ENCODE measurements at regions not wholly inside any gene's neighbourhood (a gene's known extent, or its start where the extent isn't known, plus 50 kb on each side); places are given as distances from the start of the nearest gene placed in this dataset.

GRCh38 chr1:83060221-83060620, 938.7 kb downstream of the TTLL7 start:
- H2AK5ac ChIP-seq (ENCODE audit: low read length), result no peak overlapping the region
- H2AFZ ChIP-seq (ENCODE audit: insufficient read depth, low read length, poor library complexity), result no peak overlapping the region
- H3K9me3 ChIP-seq (ENCODE audit: insufficient read depth, low read depth, low read length), result no peaks in the 10 kb centered on the region
- no CpG with 5 or more reads among the region's 4 CpGs for WGBS (ENCODE audit: extremely low coverage, insufficient coverage, insufficient read length)
- no peaks in the 10 kb centered on the region for H3K79me2 ChIP-seq (ENCODE audit: control insufficient read depth, insufficient read depth, low read length, poor library complexity)
- H3K79me1 ChIP-seq (ENCODE audit: low read length), result no peaks in the 10 kb centered on the region
- DNase-seq, result peak; percentile 96 to 100
- H4K91ac ChIP-seq (ENCODE audit: low read depth, low read length), result no peak overlapping the region
- no peak overlapping the region for H2BK5ac ChIP-seq (ENCODE audit: low read depth, low read length, poor library complexity)
- H3K36me3 ChIP-seq (ENCODE audit: control insufficient read depth in 1 of 2, insufficient read depth in 2 of 2, low read length in 2 of 2), result no peaks in the 10 kb centered on the region
- H3K27ac ChIP-seq (ENCODE audit: low read depth, low read length), result no peak overlapping the region
- H2BK120ac ChIP-seq (ENCODE audit: insufficient read depth, low read length, poor library complexity), result no peak overlapping the region
- no peak overlapping the region for H3K14ac ChIP-seq (ENCODE audit: low read length)
- H3K4ac ChIP-seq (ENCODE audit: low read depth, low read length), result no peak overlapping the region
- no peak overlapping the region for H3K4me2 ChIP-seq (ENCODE audit: low read length)
- H4K12ac ChIP-seq (ENCODE audit: low read depth, low read length), result no peak overlapping the region
- H2BK12ac ChIP-seq (ENCODE audit: low read length), result no peak overlapping the region
- H3K9ac ChIP-seq (ENCODE audit: low read length), result no peak overlapping the region
- no peak overlapping the region for H3K23ac ChIP-seq (ENCODE audit: low read length)
- H3K4me3 ChIP-seq (ENCODE audit: low read depth, low read length), result no peak overlapping the region
- H3K27me3 ChIP-seq (ENCODE audit: insufficient read depth, low read length), result no peaks in the 10 kb centered on the region
- H4K8ac ChIP-seq (ENCODE audit: low read depth, low read length), result no peak overlapping the region
- H3K18ac ChIP-seq (ENCODE audit: low read length), result no peak overlapping the region
- no peaks in the 10 kb centered on the region for H3K4me1 ChIP-seq (ENCODE audit: control insufficient read depth in 1 of 2, insufficient read depth in 2 of 2, low read length in 2 of 2)

GRCh38 chr1:83058327-83058726, 940.6 kb downstream of the TTLL7 start:
- Histone ChIP-seq H4K91ac (ENCODE audit: low read depth, low read length) (no peak overlapping the region), H3K4me2 (ENCODE audit: low read length) (no peak overlapping the region), H3K4me3 (ENCODE audit: low read depth, low read length) (no peak overlapping the region), H4K12ac (ENCODE audit: low read depth, low read length) (no peak overlapping the region), H3K14ac (ENCODE audit: low read length) (no peak overlapping the region), H2BK5ac (ENCODE audit: low read depth, low read length, poor library complexity) (no peak overlapping the region), H3K9me3 (ENCODE audit: insufficient read depth, low read depth, low read length) (no peaks in the 10 kb centered on the region), H3K36me3 (ENCODE audit: control insufficient read depth in 1 of 2, insufficient read depth in 2 of 2, low read length in 2 of 2) (no peaks in the 10 kb centered on the region), H3K9ac (ENCODE audit: low read length) (no peak overlapping the region), H3K23ac (ENCODE audit: low read length) (no peak overlapping the region), H3K79me1 (ENCODE audit: low read length) (no peaks in the 10 kb centered on the region), H3K27ac (ENCODE audit: low read depth, low read length) (no peak overlapping the region), H2BK12ac (ENCODE audit: low read length) (no peak overlapping the region), H3K79me2 (ENCODE audit: control insufficient read depth, insufficient read depth, low read length, poor library complexity) (no peaks in the 10 kb centered on the region), H3K27me3 (ENCODE audit: insufficient read depth, low read length) (no peaks in the 10 kb centered on the region), H2BK120ac (ENCODE audit: insufficient read depth, low read length, poor library complexity) (no peak overlapping the region), H3K4ac (ENCODE audit: low read depth, low read length) (no peak overlapping the region), H2AK5ac (ENCODE audit: low read length) (no peak overlapping the region), H3K18ac (ENCODE audit: low read length) (no peak overlapping the region), H2AFZ (ENCODE audit: insufficient read depth, low read length, poor library complexity) (no peak overlapping the region), H4K8ac (ENCODE audit: low read depth, low read length) (no peak overlapping the region), H3K4me1 (ENCODE audit: control insufficient read depth in 1 of 2, insufficient read depth in 2 of 2, low read length in 2 of 2) (peaks cover 0 to 2% of the 10 kb centered on the region in 2 experiments)
- DNase-seq, result peak; percentile 87 to 91

- Histone ChIP-seq H2BK12ac (ENCODE audit: low read length) (no peak overlapping the region), H3K79me1 (ENCODE audit: low read length) (peaks cover 2% of the 10 kb centered on the region), H2AFZ (ENCODE audit: insufficient read depth, low read length, poor library complexity) (no peak overlapping the region), H4K8ac (ENCODE audit: low read depth, low read length) (no peak overlapping the region), H3K4ac (ENCODE audit: low read depth, low read length) (no peak overlapping the region), H3K18ac (ENCODE audit: low read length) (no peak overlapping the region), H4K91ac (ENCODE audit: low read depth, low read length) (no peak overlapping the region), H2BK5ac (ENCODE audit: low read depth, low read length, poor library complexity) (no peak overlapping the region), H3K27ac (ENCODE audit: low read depth, low read length) (no peak overlapping the region), H3K4me3 (ENCODE audit: low read depth, low read length) (no peak overlapping the region), H3K27me3 (ENCODE audit: insufficient read depth, low read length) (no peaks in the 10 kb centered on the region), H3K9me3 (ENCODE audit: insufficient read depth, low read depth, low read length) (peaks cover 5% of the 10 kb centered on the region), H3K23ac (ENCODE audit: low read length) (no peak overlapping the region), H2AK5ac (ENCODE audit: low read length) (no peak overlapping the region), H3K9ac (ENCODE audit: low read length) (no peak overlapping the region), H3K4me1 (ENCODE audit: control insufficient read depth in 1 of 2, insufficient read depth in 2 of 2, low read length in 2 of 2) (peaks cover 0 to 2% of the 10 kb centered on the region in 2 experiments), H3K14ac (ENCODE audit: low read length) (no peak overlapping the region), H2BK120ac (ENCODE audit: insufficient read depth, low read length, poor library complexity) (no peak overlapping the region), H3K4me2 (ENCODE audit: low read length) (no peak overlapping the region), H4K12ac (ENCODE audit: low read depth, low read length) (no peak overlapping the region), H3K79me2 (ENCODE audit: control insufficient read depth, insufficient read depth, low read length, poor library complexity) (no peaks in the 10 kb centered on the region), H3K36me3 (ENCODE audit: control insufficient read depth in 1 of 2, insufficient read depth in 2 of 2, low read length in 2 of 2) (peaks cover 0 to 2% of the 10 kb centered on the region in 2 experiments)
- DNase-seq, result peak; percentile 62 to 92
- WGBS (ENCODE audit: extremely low coverage, insufficient coverage, insufficient read length), result no CpG with 5 or more reads among the region's 2 CpGs
Observed at GRCh38 chr1:83055391-83056170, 943.4 kb downstream of the TTLL7 start.

GRCh38 chr1:83053446-83053845, 945.5 kb downstream of the TTLL7 start:
- H2AFZ ChIP-seq (ENCODE audit: insufficient read depth, low read length, poor library complexity), result no peak overlapping the region
- H3K27ac ChIP-seq (ENCODE audit: low read depth, low read length), result no peak overlapping the region
- H3K4me1 ChIP-seq (ENCODE audit: control insufficient read depth in 1 of 2, insufficient read depth in 2 of 2, low read length in 2 of 2), result peaks cover 0 to 2% of the 10 kb centered on the region in 2 experiments
- H2AK5ac ChIP-seq (ENCODE audit: low read length), result no peak overlapping the region
- no CpG with 5 or more reads among the region's 4 CpGs for WGBS (ENCODE audit: extremely low coverage, insufficient coverage, insufficient read length)
- peaks cover 2% of the 10 kb centered on the region for H3K79me1 ChIP-seq (ENCODE audit: low read length)
- H3K27me3 ChIP-seq (ENCODE audit: insufficient read depth, low read length), result no peaks in the 10 kb centered on the region
- no peak overlapping the region for H4K91ac ChIP-seq (ENCODE audit: low read depth, low read length)
- H3K9me3 ChIP-seq (ENCODE audit: insufficient read depth, low read depth, low read length), result peaks cover 5% of the 10 kb centered on the region
- H3K79me2 ChIP-seq (ENCODE audit: control insufficient read depth, insufficient read depth, low read length, poor library complexity), result no peaks in the 10 kb centered on the region
- no peak overlapping the region for H3K14ac ChIP-seq (ENCODE audit: low read length)
- H3K4me3 ChIP-seq (ENCODE audit: low read depth, low read length), result no peak overlapping the region
- H3K23ac ChIP-seq (ENCODE audit: low read length), result no peak overlapping the region
- H4K8ac ChIP-seq (ENCODE audit: low read depth, low read length), result no peak overlapping the region
- H4K12ac ChIP-seq (ENCODE audit: low read depth, low read length), result no peak overlapping the region
- H3K36me3 ChIP-seq (ENCODE audit: control insufficient read depth in 1 of 2, insufficient read depth in 2 of 2, low read length in 2 of 2), result peaks cover 0 to 2% of the 10 kb centered on the region in 2 experiments
- no peak overlapping the region for H2BK120ac ChIP-seq (ENCODE audit: insufficient read depth, low read length, poor library complexity)
- H3K4me2 ChIP-seq (ENCODE audit: low read length), result no peak overlapping the region
- H2BK5ac ChIP-seq (ENCODE audit: low read depth, low read length, poor library complexity), result no peak overlapping the region
- H3K4ac ChIP-seq (ENCODE audit: low read depth, low read length), result no peak overlapping the region
- H2BK12ac ChIP-seq (ENCODE audit: low read length), result no peak overlapping the region
- no peak for DNase-seq
- H3K9ac ChIP-seq (ENCODE audit: low read length), result no peak overlapping the region
- no peak overlapping the region for H3K18ac ChIP-seq (ENCODE audit: low read length)
